HG02870 (cell line): ENCODE measurements at regions not wholly inside any gene's neighbourhood (a gene's known extent, or its start where the extent isn't known, plus 50 kb on each side); places are given as distances from the start of the nearest gene placed in this dataset.

Experiments used
- ATAC-seq: cut with Tn5 transposase; IDR thresholded peaks from one replicate; pipeline ENCODE4 v1.9.1; 2021; ENCODE audit warnings: mild to moderate bottlenecking, moderate library complexity; ENCODE audit not compliant: unreplicated experiment

DNA sequence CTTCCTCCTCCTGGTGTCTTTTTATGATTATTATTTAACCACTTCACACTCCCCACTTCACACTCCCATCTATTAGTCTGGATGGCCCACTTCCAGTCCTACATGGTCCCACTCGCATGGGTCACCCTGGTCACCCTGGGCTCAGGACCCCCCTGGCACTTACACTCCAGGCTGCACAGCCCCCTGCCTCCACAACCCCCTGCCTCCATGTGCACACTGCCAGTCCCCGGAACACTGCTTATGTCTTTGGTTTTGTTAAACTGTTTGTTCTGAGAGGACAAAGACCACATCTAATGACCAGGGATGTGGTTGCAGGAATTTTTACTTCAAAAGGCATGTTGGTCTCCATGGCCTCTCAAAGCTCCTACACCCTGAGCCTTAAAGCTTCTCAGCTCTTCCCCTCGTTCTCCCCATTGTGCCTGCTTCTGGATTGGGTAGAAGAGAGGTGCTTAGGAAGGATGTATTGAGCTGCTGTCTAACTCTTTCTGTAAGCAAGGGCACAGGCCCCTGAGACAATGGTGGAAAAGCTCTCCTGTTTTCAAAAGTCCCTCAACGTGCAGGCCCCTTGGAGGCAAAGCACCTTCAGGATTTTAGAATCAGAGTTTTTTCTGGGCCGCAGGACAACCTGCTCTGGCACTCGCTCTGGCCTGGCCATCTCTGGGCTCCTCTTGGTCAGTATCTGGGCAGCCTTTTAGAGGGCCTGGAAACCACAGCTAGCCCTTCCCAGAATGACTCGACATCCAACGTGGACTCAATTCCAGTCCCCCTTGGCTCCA is 150.0 kb upstream of the HAAO start:
- ATAC-seq: no peak

- ATAC-seq: no peak
Observed at GRCh38 chr2:42941633-42942176, 149.3 kb upstream of the HAAO start.

DNA sequence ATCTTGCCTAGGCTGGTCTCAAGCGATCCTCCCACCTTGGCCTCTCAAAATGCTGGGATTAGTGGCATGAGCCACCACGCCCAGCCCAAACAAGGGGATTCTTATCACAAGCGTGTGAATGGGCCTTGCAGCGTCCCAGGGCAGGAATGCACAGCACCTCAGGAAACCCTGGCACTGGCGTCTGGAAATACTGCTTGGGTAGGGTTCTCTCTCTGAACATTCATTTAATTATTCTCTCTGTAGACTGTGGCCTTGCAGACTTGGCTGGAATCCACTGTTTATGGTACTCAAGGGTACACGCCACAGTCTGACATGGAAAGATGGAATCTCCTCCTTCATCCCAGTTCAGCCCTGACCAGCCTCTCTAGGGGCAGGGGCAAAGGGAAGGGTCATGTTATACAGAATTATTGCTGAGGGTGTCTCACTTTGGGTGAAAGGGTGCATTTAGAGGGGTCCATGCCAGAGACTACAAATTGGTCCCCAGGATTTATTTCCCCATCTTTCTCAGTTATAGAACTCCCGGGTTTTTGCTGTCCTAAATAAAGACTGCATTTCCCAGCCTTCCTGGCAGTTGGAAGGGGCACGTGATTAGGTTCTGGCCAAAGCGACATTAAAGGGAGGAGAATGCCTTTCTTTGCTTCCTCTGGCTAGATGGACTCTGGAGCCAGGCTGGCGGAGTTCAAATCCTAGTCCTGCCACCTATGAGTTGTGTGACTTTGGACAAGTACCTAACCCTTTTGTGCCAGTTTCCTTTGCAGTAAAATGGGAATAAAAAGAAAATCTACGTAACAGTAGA is 147.2 kb upstream of the HAAO start:
- no peak for ATAC-seq

DNA sequence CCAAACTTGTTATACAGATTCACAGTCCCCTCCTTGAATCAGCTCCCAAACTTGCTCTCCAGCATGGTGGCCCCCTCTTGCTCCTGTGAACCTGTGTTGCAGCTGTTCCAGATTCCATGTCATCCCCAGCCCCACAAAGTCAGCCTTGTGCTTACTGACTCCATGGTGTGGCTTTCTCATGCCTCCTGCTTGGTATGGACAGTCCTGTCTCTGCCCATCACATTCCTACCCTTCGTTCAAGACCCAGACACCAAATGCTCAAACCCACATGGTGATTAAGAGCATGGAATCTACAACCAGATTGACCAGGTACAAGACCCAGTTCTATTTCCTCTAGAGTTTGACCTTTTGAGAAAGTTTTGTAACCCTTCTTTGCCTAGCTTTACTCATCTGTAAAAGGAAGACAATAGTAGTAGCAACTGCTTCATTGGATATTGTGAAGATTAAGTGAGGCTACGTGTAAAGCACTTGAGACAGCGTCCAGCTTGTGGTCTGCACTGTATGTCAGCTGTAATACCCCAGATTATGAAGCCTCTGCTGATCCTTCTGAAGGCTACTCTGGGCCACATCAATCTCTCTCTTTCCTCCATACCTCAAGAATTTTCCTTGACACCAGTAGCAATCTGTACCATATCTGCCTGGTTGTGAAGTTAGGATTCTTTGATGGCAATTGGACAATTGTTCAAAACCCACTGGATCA is 146.4 kb upstream of the HAAO start:
- ATAC-seq: no peak

DNA sequence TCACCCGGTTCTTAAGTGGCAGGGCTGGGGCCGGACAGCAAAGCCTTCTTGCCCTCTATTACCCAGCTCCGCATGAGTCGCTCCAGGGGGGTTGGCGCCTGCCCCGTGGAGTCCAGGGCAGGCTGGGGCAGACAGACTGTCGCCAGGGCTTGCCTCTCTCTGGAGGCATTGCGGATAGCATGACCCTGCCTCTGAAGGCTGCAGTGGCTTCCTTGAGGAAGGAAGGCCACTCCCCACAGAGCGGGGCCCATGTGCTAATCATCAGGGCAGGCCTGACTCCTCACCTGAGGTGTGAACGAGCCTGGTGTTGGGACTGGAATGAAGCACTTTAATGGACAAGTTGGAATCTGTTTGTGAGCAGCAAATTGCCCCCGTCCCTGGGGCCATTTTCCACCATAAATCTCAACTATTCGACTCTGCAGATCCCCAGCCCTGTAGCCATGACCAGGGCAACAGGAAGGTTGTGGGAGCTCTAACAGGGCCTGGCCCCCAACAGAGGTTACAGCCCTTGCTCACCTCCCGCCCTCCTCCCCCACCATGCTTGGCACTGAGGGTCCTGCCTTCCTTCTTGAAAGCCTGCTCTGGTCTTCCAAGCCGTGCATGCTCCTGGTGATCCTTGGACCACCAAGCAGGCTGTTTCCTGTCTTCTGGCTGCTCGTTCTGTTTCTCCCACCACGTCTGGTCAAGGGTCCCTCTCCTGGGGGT is 144.9 kb upstream of the HAAO start:
- ATAC-seq: no peak

DNA sequence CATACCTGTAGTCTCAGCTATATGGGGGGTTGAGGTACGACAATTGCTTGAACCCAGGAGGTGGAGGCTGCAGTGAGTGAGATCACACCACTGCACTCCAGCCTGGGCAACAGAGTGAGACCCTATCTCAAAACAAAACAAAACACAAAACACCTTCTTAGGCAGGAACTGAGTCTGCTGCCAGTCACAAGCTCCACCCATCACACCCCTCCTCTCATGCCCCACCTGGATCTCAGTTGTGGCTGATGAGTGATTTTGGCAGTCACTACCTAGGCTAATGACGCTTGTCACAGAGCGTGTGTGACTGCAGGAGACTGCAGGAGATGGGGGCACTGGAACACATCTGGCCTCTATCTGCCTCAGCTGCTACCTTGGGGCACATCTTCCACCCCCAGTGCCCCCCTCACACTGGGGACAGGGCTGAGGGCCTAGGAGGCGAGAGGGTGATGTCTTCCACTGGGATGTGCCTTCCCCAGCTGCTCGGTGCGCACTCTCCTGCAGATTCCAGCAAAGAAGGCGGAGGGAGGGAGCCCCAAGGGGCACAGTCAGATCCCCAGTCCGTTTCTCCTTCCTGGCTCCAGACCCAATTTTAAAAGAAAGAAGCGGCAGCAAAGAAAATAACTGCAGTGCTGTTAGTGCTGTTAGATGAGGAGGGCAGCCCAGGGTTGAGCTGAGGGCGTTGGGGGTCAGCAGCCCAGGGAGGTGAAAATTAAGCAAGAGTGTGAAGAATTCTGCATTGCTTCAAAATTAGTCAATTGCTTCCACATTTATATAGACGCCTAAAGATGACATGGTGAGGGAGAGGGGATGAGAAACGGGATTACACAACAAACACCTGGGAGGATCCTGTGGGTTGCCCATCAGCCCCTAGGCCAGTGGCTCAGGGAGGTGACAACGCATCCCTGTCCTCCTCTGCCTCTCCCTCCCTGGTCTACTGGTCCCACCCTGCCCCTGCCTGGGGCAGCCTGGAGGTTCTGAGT is 143.6 kb upstream of the HAAO start:
- ATAC-seq: no peak

DNA sequence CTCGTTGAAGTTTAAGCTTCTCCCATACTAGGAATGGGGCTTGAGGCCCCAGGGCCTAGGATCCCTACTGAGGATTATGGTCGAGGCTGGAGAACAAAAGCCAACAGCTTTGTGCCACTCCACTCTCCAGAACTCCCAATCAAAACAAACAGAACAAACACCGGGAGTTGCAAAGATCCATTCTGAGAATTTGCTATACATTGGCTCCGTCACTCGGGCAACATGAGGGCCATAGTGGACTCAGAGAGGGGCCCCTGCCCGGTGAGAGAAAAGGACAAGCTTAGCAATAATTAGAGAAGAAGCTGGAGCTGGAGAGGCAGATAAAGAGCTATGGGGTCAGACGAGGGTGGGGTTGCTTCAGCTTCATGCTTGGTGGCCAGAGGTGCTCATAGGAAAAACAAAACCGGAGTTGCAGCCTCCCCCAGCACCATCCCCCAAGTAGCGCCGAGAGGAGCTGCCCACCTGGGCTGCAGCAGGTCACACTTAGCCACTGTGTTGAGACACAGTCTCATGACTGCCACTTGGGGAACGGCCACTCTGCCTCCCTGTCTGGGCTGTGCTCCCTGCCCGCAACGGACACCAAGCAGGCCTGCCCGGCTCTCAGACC is 142.3 kb upstream of the HAAO start:
- no peak for ATAC-seq

GRCh38 chr2:42933824-42934254 is 141.5 kb upstream of the HAAO start:
- no peak for ATAC-seq

DNA sequence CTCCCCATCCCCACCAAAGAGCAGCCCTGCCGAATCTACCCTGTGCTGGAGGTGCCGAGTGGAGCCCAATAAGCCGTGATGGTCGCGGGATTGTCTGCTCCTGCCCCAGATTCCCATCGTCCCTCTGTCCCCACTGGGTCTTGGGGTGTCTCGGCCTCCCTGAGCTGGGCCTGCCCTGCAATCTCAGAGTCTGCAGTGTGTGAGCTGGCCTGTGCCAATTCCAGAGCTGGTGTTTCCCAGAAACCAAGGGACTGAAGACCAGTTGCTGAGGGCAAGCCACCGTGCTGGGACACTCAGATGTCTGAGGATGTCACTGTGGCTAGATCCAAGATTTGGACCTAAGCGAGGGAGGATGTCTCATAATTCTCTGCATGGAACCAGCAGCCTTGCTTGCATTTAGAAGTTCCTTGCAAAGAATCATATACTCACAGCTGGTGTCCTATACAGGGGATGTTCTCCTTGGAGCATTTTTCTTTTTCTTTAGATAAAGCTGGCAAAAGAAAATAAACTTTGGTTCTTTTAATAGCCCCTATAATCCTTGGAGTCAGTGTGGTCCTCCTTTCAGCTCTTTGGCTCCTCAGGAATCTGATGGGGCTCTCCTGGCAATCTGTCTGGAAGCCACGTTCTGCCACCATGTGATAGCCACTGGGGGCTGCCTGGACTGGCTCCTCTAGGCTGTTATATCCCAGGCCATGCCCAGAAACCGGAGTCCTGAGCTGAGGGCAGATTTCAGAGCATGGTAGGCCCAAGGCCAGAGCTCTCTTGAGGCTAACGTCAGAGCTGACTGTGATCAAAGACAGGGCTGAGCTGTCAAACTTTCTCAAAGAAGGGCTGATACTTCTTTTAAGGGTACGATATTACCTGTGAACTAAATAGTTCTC is 140.1 kb upstream of the HAAO start:
- no peak for ATAC-seq

GRCh38 chr2:42931818-42932195 is 139.4 kb upstream of the HAAO start:
- no peak for ATAC-seq

DNA sequence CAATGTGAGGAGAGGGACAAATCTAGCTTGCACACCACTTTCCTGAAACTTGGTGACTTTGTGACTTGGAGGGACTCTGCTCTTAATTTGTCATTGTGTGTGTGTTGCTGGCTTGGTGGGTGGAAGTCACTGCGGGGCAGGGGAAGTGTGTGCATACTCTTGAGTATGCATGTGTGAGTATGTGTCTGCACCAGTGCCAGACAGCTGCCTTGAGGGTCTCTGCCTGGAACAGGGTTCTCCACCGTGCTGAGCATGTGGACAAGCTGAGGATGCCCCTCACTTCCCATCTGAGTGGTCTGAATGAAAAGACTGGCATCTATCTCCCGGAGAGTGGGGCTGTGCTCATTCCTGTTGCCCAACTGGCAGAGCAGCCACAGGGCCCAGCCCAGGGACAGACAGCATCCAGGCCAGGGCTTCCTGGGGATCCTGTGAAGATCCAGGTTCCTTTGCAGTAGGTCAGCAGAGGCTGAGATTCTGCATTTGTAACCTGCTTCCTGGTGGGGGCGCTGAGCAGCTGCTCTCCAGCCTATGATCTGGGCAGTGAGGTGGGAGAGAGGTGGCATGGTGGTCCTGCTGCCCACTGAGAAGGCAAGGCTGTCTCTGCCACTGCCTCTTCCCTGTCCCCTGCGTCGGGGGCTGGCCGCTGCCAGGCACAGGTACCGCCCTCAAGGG is 138.9 kb upstream of the HAAO start:
- ATAC-seq: no peak

- ATAC-seq: no peak
Observed at GRCh38 chr2:42930025-42930581, 137.7 kb upstream of the HAAO start.

DNA sequence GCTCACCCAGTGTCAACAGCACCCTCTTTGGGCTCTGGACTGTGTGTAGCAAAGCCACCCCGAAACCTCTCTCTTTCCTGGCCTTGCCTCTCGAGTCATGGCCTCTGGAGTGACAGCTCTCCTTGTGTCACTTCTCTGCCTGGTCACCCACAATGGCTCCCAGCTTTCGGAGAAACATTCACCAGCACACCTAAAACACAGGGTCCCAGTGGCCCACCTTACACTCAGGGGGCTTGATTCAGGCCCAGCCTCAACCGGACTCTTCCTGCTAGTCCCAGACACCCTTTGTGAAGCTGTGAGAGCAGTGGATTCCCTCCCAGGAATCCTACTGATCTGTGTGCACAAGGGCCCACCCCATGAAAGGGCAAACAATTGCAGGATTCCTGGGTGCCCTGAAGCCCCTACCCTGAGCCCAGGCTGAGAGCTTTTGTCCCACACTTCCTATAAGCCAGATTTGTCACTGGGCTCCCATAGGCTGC is 137.2 kb upstream of the HAAO start:
- no peak for ATAC-seq

DNA sequence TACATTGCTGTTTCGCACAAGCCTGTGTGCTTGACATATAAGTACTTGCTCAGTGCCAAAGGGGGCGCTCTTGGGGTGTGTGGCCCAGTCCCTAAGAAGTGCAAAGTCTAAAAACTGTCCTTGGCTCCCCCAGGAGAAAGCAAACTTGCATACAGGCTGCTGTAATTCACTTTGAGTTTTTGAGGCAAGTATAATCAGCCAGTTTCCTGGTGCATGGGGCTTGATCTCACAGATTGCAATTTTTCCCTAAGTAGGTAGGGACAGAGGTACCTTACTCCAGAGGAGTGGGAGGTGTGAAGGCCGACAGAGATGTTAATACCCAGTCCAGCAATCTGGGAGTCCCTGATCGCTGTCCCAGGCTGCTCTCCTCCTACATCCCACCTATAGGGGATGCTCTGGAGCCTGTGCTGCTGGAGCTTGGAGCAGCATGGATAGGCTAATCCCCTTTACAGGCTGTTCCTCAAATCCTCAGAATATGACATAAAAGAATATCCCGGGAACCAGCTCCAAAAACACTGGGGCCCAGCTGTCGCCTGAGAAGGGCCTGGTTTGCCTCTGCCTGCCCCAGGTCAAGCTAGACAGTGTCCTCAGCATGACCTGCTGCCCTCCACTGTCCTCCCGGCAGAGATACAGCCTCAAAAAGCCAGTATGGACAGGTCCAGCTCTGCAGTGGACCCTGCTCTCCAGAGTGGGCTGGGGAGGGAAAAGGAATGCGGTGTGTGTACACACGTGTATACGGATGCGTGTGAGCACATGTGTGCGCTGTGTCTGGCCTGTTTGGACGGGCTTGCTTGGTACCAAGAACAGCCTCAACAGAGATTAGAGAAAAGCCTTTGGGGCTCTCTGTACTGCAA is 136.5 kb upstream of the HAAO start:
- no peak for ATAC-seq

DNA sequence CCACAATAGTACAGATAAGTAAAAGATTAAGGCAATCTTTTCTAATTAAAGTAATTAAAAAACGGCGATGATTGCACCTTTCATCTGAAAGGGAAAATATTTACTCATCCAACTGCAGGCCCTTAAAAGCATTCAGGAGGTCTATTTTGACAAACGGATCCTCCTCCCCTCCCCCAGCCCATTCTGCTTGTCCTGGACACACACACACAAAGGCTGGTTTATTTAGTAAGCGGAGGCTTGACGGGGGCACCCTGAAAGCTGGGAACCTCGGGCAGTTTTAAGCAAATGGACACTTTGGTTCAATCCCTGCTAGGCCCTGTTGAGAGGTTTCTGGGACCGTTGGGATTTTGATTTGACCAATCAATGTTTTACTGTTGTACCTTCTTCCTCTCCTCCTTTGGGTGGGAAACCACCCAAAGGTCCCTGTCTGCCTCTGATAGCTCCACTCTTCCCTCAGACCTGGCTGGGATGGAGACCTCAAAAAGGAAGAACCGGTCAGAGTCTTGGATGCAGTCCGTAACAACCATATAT is 135.8 kb upstream of the HAAO start:
- no peak for ATAC-seq
